Retinal pigment epithelial cell (primary cell): ENCODE measurements at regions not wholly inside any gene's neighbourhood (a gene's known extent, or its start where the extent isn't known, plus 50 kb on each side); places are given as distances from the start of the nearest gene placed in this dataset.

Experiments used
- DNase-seq: peaks from one replicate; pipeline ENCODE4 v3.0.0-alpha.2; 2010; ENCODE audit warnings: low read depth
- H3K4me3 ChIP-seq: 2 replicates; pipeline ENCODE4 v1.5.1; 2011; ENCODE audit warnings: mild to moderate bottlenecking, low read length, control low read depth, moderate library complexity
- TF ChIP-seq, protein P1 (sequence below): conservative IDR thresholded peaks from 2 replicates; pipeline ENCODE4 v1.5.1; 2011; ENCODE audit warnings: low read depth, low read length, control low read depth, inconsistent platforms

GRCh38 chr22:47250995-47251765, 488.7 kb downstream of the TBC1D22A start:
- TF ChIP-seq, protein P1, sequence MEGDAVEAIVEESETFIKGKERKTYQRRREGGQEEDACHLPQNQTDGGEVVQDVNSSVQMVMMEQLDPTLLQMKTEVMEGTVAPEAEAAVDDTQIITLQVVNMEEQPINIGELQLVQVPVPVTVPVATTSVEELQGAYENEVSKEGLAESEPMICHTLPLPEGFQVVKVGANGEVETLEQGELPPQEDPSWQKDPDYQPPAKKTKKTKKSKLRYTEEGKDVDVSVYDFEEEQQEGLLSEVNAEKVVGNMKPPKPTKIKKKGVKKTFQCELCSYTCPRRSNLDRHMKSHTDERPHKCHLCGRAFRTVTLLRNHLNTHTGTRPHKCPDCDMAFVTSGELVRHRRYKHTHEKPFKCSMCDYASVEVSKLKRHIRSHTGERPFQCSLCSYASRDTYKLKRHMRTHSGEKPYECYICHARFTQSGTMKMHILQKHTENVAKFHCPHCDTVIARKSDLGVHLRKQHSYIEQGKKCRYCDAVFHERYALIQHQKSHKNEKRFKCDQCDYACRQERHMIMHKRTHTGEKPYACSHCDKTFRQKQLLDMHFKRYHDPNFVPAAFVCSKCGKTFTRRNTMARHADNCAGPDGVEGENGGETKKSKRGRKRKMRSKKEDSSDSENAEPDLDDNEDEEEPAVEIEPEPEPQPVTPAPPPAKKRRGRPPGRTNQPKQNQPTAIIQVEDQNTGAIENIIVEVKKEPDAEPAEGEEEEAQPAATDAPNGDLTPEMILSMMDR, result no peak
- no peak for DNase-seq
- H3K4me3 ChIP-seq, result no peak overlapping the region

DNA sequence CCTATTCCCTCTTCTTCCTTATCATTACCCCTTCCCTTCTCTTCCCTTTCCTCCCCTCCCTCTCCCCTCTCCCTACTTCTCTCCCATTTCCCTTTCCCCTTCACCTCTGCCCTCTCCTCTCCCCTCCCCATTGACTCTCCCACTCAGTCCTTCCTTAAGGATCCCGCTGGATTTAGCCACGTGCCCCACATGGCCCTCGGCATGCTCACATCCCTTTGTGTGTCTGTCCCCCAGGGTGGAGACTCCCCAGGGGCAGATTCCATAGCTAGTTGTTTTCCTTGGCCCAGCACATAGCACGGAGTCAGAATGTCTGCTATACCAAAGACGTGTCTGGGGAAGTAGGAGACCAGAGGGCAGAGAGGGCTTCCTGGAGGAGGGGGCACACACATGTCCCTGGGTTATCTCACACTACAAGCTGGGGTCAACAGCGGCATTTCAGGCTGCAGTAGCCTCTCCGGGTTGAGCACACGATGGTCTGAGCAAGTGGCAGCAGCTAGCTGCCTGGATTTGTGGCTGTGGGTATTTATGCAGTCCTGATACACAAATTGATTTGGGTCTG, 487.0 kb downstream of the TBC1D22A start:
- DNase-seq, result no peak
- TF ChIP-seq, protein P1, result no peak
- no peak overlapping the region for H3K4me3 ChIP-seq

- H3K4me3 ChIP-seq, result no peak overlapping the region
- TF ChIP-seq, protein P1, result no peak
- DNase-seq, result no peak
These were observed 486.5 kb downstream of the TBC1D22A start for GRCh38 chr22:47248925-47249324.

DNA sequence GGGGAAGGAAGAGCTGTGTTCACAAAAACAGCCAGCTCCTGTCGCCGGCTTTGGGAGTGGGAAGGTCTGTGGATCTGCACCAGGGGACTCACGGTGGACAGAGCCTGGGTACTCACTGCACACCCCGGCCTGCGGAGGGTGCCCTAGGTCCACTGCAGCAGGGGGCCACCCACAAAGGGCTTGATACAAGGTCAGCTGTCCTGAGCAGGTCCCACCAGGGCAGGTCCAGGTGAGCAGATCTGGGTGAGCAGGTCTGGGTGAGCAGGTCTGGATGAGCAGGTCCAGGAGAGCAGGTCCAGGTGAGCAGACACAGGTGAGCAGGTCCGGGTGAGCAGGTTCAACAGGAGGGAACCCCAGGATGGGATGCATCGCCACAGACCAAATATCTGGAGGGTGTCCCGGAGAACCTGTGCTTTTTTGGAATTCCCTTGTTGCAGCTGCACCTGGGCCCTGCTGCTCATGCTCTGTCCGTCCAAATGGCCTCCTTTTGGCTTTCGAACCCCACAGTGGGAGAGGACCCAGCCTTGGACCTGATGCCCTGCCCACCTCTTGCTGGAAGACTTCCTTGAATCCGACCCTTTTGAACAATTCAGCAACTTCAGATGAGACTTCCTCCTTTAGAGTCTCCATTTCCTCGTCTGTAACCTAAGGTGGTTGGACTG, 485.3 kb downstream of the TBC1D22A start:
- DNase-seq, result no peak
- TF ChIP-seq, protein P1, result no peak
- no peak overlapping the region for H3K4me3 ChIP-seq

DNA sequence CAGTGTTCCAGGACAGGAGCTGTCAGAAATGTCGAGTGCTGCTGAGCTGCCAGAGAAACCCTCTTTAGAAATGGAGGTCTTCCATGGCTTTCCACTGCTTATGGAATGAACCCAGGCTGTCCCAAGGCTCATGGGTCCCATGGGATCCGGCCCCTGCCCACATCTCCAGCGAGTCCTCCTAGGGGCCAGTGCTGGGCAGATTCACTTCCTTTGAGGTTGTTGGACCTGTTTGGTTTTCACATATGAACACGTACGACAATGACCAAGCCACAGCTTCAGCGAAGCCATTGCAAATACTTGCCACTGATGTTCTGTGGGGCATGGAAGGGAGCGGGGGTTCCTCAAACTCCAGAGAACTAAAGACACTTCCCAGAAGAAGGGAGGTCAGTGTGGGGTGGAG, 483.3 kb downstream of the TBC1D22A start:
- H3K4me3 ChIP-seq, result no peak overlapping the region
- TF ChIP-seq, protein P1, result no peak
- no peak for DNase-seq

- no peak for DNase-seq
- TF ChIP-seq, protein P1, result no peak
- H3K4me3 ChIP-seq, result no peak overlapping the region
These were observed 482.8 kb downstream of the TBC1D22A start for GRCh38 chr22:47245286-47245685.
